IMR-90 (cell line): ENCODE measurements at regions not wholly inside any gene's neighbourhood (a gene's known extent, or its start where the extent isn't known, plus 50 kb on each side); places are given as distances from the start of the nearest gene placed in this dataset.

Experiments used
- BHLHE40 ChIP-seq: fragments of 150-350 bp; IDR thresholded peaks from 2 replicates; pipeline ENCODE4 v1.6.1; 2016; ENCODE audit warnings: mild to moderate bottlenecking, low read depth, low read length
- CEBPB ChIP-seq: IDR thresholded peaks from 2 replicates; pipeline ENCODE4 v1.6.1; 2012; ENCODE audit warnings: low read depth, low read length, improper control_type of control experiment
- CHD1 ChIP-seq: IDR thresholded peaks from 2 replicates; pipeline ENCODE4 v1.6.1; 2012; ENCODE audit warnings: low read depth, low read length, improper control_type of control experiment
- MAFK ChIP-seq: IDR thresholded peaks from 2 replicates; pipeline ENCODE4 v1.6.1; 2012; ENCODE audit warnings: low read depth, low read length, improper control_type of control experiment
- MAZ ChIP-seq: IDR thresholded peaks from 2 replicates; pipeline ENCODE4 v1.6.1; 2012; ENCODE audit warnings: low read depth, mild to moderate bottlenecking, low read length, improper control_type of control experiment, moderate library complexity, borderline replicate concordance
- MXI1 ChIP-seq: IDR thresholded peaks from 2 replicates; pipeline ENCODE4 v1.6.1; 2012; ENCODE audit warnings: low read depth, mild to moderate bottlenecking, low read length, moderate library complexity, borderline replicate concordance
- POLR2A ChIP-seq: IDR thresholded peaks from 2 replicates; pipeline ENCODE4 v1.6.1; 2012; ENCODE audit warnings: mild to moderate bottlenecking, low read depth, low read length
- RAD21 ChIP-seq: IDR thresholded peaks from 2 replicates; pipeline ENCODE4 v1.6.1; 2012; ENCODE audit warnings: low read length, improper control_type of control experiment
- RCOR1 ChIP-seq: IDR thresholded peaks from 2 replicates; pipeline ENCODE4 v1.6.1; 2012; ENCODE audit warnings: mild to moderate bottlenecking, low read length, improper control_type of control experiment; ENCODE audit not compliant: insufficient replicate concordance
- SMC3 ChIP-seq: fragments of 150-350 bp; IDR thresholded peaks from 2 replicates; pipeline ENCODE4 v1.6.1; 2016; ENCODE audit warnings: low read depth, mild to moderate bottlenecking, antibody characterized with exemption, low read length, moderate library complexity
- TF ChIP-seq, protein P1 (sequence below): conservative IDR thresholded peaks from 2 replicates; pipeline ENCODE4 v1.5.1; 2012; ENCODE audit warnings: mild to moderate bottlenecking, low read depth, low read length, improper control_type of control experiment
- TF ChIP-seq, protein P2 (sequence below): fragments of 150-350 bp; IDR thresholded peaks from 2 replicates; pipeline ENCODE4 v1.6.1; 2017; ENCODE audit warnings: mild to moderate bottlenecking, antibody characterized with exemption, low read length, low read depth
- TF ChIP-seq, protein P3 (sequence below): fragments of 150-350 bp; IDR thresholded peaks from 2 replicates; pipeline ENCODE4 v1.6.1; 2016; ENCODE audit warnings: low read depth, mild to moderate bottlenecking, low read length, moderate library complexity, borderline replicate concordance

DNA sequence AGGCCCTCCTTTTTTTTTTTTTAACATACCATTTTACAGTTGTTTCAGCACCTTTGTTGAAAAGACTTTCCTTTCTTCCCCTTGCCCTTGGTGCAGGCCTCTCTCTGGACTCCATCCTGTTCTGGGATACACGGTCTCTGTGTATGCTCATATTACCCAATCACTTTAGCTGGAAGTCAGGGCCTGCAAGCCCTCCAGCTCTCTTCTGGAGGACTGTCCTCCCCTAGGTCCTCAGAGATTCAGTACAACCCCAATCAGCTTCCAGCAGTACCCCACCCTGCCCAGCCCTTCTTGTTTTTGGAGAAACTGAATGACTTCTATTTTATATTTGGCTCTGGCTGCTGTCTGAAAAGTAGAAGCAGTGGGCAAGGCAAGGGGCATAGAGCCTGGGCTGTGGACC, 270.8 kb downstream of the KLF13 start:
- TF ChIP-seq, protein P1, sequence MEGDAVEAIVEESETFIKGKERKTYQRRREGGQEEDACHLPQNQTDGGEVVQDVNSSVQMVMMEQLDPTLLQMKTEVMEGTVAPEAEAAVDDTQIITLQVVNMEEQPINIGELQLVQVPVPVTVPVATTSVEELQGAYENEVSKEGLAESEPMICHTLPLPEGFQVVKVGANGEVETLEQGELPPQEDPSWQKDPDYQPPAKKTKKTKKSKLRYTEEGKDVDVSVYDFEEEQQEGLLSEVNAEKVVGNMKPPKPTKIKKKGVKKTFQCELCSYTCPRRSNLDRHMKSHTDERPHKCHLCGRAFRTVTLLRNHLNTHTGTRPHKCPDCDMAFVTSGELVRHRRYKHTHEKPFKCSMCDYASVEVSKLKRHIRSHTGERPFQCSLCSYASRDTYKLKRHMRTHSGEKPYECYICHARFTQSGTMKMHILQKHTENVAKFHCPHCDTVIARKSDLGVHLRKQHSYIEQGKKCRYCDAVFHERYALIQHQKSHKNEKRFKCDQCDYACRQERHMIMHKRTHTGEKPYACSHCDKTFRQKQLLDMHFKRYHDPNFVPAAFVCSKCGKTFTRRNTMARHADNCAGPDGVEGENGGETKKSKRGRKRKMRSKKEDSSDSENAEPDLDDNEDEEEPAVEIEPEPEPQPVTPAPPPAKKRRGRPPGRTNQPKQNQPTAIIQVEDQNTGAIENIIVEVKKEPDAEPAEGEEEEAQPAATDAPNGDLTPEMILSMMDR = no peak
- TF ChIP-seq POLR2A = no peak
- no peak for TF ChIP-seq MAFK
- no peak for TF ChIP-seq MXI1
- TF ChIP-seq CHD1 = no peak
- TF ChIP-seq, protein P2, sequence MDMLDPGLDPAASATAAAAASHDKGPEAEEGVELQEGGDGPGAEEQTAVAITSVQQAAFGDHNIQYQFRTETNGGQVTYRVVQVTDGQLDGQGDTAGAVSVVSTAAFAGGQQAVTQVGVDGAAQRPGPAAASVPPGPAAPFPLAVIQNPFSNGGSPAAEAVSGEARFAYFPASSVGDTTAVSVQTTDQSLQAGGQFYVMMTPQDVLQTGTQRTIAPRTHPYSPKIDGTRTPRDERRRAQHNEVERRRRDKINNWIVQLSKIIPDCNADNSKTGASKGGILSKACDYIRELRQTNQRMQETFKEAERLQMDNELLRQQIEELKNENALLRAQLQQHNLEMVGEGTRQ = no peak
- no peak for TF ChIP-seq RAD21
- TF ChIP-seq, protein P3, sequence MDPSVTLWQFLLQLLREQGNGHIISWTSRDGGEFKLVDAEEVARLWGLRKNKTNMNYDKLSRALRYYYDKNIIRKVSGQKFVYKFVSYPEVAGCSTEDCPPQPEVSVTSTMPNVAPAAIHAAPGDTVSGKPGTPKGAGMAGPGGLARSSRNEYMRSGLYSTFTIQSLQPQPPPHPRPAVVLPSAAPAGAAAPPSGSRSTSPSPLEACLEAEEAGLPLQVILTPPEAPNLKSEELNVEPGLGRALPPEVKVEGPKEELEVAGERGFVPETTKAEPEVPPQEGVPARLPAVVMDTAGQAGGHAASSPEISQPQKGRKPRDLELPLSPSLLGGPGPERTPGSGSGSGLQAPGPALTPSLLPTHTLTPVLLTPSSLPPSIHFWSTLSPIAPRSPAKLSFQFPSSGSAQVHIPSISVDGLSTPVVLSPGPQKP = no peak
- TF ChIP-seq SMC3 = no peak
- TF ChIP-seq MAZ = no peak
- TF ChIP-seq RCOR1 = no peak
- no peak for TF ChIP-seq CEBPB
- no peak for TF ChIP-seq BHLHE40
